Spleen (tissue), 11 donors: ENCODE measurements at regions not wholly inside any gene's neighbourhood (a gene's known extent, or its start where the extent isn't known, plus 50 kb on each side); places are given as distances from the start of the nearest gene placed in this dataset.

Experiments
- DNase-seq: peaks from one replicate; pipeline ENCODE4 v3.0.0-alpha.2; 2020
- H3K27ac ChIP-seq, 8 donors: fragments of 200-600 bp; sonication (generic) in 7 of 8; 1 replicate in 4 of 8; 2 replicates in 4 of 8; pipeline versions ENCODE4 v1.5.0 to v1.8.0; 2016 to 2021; ENCODE audit warnings: inconsistent platforms in 4 of 8, mild to moderate bottlenecking in 4 of 8, moderate library complexity in 1 of 8
- H3K27me3 ChIP-seq, 7 donors: fragments of 200-600 bp; sonication (generic) in 6 of 7; replicated peaks in 1 of 7; 1 replicate in 4 of 7; 2 replicates in 3 of 7; pipeline versions ENCODE4 v1.5.0 to v1.8.0; 2016 to 2021; ENCODE audit warnings: inconsistent platforms in 3 of 7, mild to moderate bottlenecking in 1 of 7
- H3K36me3 ChIP-seq, 6 donors: fragments of 200-600 bp; sonication (generic) in 5 of 6; 1 replicate in 4 of 6; 2 replicates in 2 of 6; pipeline versions ENCODE4 v1.5.0 to v1.8.0; 2016 to 2021; ENCODE audit warnings: inconsistent platforms in 2 of 6
- H3K4me1 ChIP-seq, 6 donors: fragments of 200-600 bp; sonication (generic) in 5 of 6; 1 replicate in 3 of 6; 2 replicates in 3 of 6; pipeline versions ENCODE4 v1.5.0 to v1.8.0; 2016 to 2021; ENCODE audit warnings: inconsistent platforms in 3 of 6
- H3K4me3 ChIP-seq, 8 donors: fragments of 200-600 bp; sonication (generic) in 7 of 8; 1 replicate in 4 of 8; 2 replicates in 4 of 8; pipeline versions ENCODE4 v1.5.0 to v1.8.0; 2016 to 2021; ENCODE audit warnings: inconsistent platforms in 4 of 8, mild to moderate bottlenecking in 4 of 8, moderate library complexity in 2 of 8
- H3K9me3 ChIP-seq, 8 donors: fragments of 200-600 bp; sonication (generic) in 7 of 8; 1 replicate in 4 of 8; 2 replicates in 4 of 8; pipeline versions ENCODE4 v1.5.0 to v1.8.0; 2016 to 2021; ENCODE audit warnings: inconsistent platforms in 4 of 8
- CTCF ChIP-seq, 11 experiments: fragments of 200-600 bp in 7 of 11; fragments of 450-650 bp in 4 of 11; sonication (generic) in 4 of 11; IDR thresholded peaks in 8 of 11; conservative IDR thresholded peaks in 3 of 11; 1 replicate in 7 of 11; 2 replicates in 4 of 11; pipeline versions ENCODE4 v1.4.0 to v1.8.0; 2016 to 2021; ENCODE audit warnings: antibody characterized with exemption in 11 of 11, inconsistent platforms in 4 of 11, mild to moderate bottlenecking in 1 of 11
- POLR2A ChIP-seq, 3 donors: fragments of 450-650 bp; IDR thresholded peaks; one replicate each; pipeline ENCODE4 v1.5.1; 2017; ENCODE audit warnings: antibody characterized with exemption in 3 of 3, mild to moderate bottlenecking in 1 of 3
- POLR2AphosphoS5 ChIP-seq, 3 donors: sonication (generic); formaldehyde crosslinking; IDR thresholded peaks; one replicate each; pipeline ENCODE4 v1.5.1; 2017; ENCODE audit warnings: antibody characterized with exemption in 3 of 3
- WGBS, 5 donors: extraction: QIAGEN DNeasy Blood & Tissue Kit in 3 of 5; methylation state at CpG; one replicate each; pipeline versions ENCODE4 v1.1.5 to v1.1.7; 2013 to 2018; 5-methylcytosine and 5-hydroxymethylcytosine counted together
- intact Hi-C: fragments of 100-400 bp; cut with DNase I; formaldehyde crosslinking; loops from one replicate; pipeline ENCODE4 v1.15.0; 2023; ENCODE audit warnings: low total_unique reads
- donor health status: healthy with polysubstance abuse.
- donor health status: DM: no; HTN: no; CAD: no; lungs with moderate emphysema.
- donor health status: DM: no; HTN: no; CAD: no.
- donor health status: Bipolar disorder and iron deficiency.
- donor health status: healthy.
- donor health status: DM: no; HTN: no; CAD: no.
- donor health status: DM: yes; HTN: yes; CAD: no.

- peak overlapping the region in 1 of 8 donors; percentile 48 for H3K27ac ChIP-seq
- H3K9me3 ChIP-seq: peaks cover 0 to 5% (median 0%) of the 10 kb centered on the region in 8 donors
- DNase-seq: no peak
- no peaks in the 10 kb centered on the region for H3K27me3 ChIP-seq
- intact Hi-C loops: no loop called here
- TF ChIP-seq CTCF (IDR thresholded peaks at IDR 0.05 in 8 of 11, conservative IDR thresholded peaks at IDR 0.05 in 3 of 11) (no peak), POLR2AphosphoS5 (IDR thresholded peaks at IDR 0.05) (no peak), POLR2A (IDR thresholded peaks at IDR 0.05) (no peak)
- H3K4me3 ChIP-seq: no peak overlapping the region
- H3K4me1 ChIP-seq: peaks cover 0 to 34% (median 10%) of the 10 kb centered on the region in 6 donors
- WGBS, 5 donors: 93 to 97% (median 94%) methylated on average over 8 of the region's 8 CpGs
- no peaks in the 10 kb centered on the region for H3K36me3 ChIP-seq
Measured at GRCh38 chr2:8335801-8336200, 346.1 kb upstream of the ID2 start.

GRCh38 chr2:8337321-8337720 is 344.5 kb upstream of the ID2 start:
- no peak for DNase-seq
- Histone ChIP-seq H3K36me3 (no peaks in the 10 kb centered on the region), H3K9me3 (peaks cover 0 to 5% (median 0%) of the 10 kb centered on the region in 8 donors), H3K27me3 (no peaks in the 10 kb centered on the region), H3K27ac (peak overlapping the region in 3 of 8 donors; percentile 24 to 41 (median 31)), H3K4me3 (no peak overlapping the region), H3K4me1 (peaks cover 0 to 34% (median 10%) of the 10 kb centered on the region in 6 donors)
- TF ChIP-seq POLR2A (IDR thresholded peaks at IDR 0.05) (no peak), CTCF (IDR thresholded peaks at IDR 0.05 in 8 of 11, conservative IDR thresholded peaks at IDR 0.05 in 3 of 11) (no peak), POLR2AphosphoS5 (IDR thresholded peaks at IDR 0.05) (no peak)
- intact Hi-C loops: no loop called here
- 45 to 69% (median 61%) methylated on average over 4 of the region's 4 CpGs for WGBS, 5 donors

- no peak overlapping the region for H3K4me3 ChIP-seq
- H3K4me1 ChIP-seq: peaks cover 0 to 22% (median under 1%) of the 10 kb centered on the region in 6 donors
- no peaks in the 10 kb centered on the region for H3K36me3 ChIP-seq
- DNase-seq: no peak
- H3K9me3 ChIP-seq: no peaks in the 10 kb centered on the region
- TF ChIP-seq CTCF (IDR thresholded peaks at IDR 0.05 in 8 of 11, conservative IDR thresholded peaks at IDR 0.05 in 3 of 11) (no peak), POLR2A (IDR thresholded peaks at IDR 0.05) (no peak), POLR2AphosphoS5 (IDR thresholded peaks at IDR 0.05) (no peak)
- 81 to 91% (median 88%) methylated on average over 3 of the region's 3 CpGs for whole genome bisulfite sequencing, 5 donors
- intact Hi-C loops: no loop called here
- H3K27ac ChIP-seq: no peak overlapping the region
- H3K27me3 ChIP-seq: no peaks in the 10 kb centered on the region
Measured at GRCh38 chr2:8342407-8342806, 339.4 kb upstream of the ID2 start.

GRCh38 chr2:8343031-8343430 is 338.8 kb upstream of the ID2 start:
- H3K4me3 ChIP-seq: no peak overlapping the region
- DNase-seq: no peak
- H3K27ac ChIP-seq: no peak overlapping the region
- peaks cover 0 to 16% (median 0%) of the 10 kb centered on the region in 6 donors for H3K4me1 ChIP-seq
- H3K27me3 ChIP-seq: no peaks in the 10 kb centered on the region
- no peaks in the 10 kb centered on the region for H3K36me3 ChIP-seq
- no peak for TF ChIP-seq POLR2A (IDR thresholded peaks at IDR 0.05)
- no peak for TF ChIP-seq CTCF (IDR thresholded peaks at IDR 0.05 in 8 of 11, conservative IDR thresholded peaks at IDR 0.05 in 3 of 11)
- TF ChIP-seq POLR2AphosphoS5 (IDR thresholded peaks at IDR 0.05): no peak
- no peaks in the 10 kb centered on the region for H3K9me3 ChIP-seq
- 69 to 84% (median 77%) methylated on average over 2 of the region's 2 CpGs for WGBS, 5 donors
- intact Hi-C loops: no loop called here
